Kidney epithelial cell (primary cell): ENCODE measurements at regions not wholly inside any gene's neighbourhood (a gene's known extent, or its start where the extent isn't known, plus 50 kb on each side); places are given as distances from the start of the nearest gene placed in this dataset.

Experiments
- DNase-seq: peaks from one replicate; pipeline ENCODE4 v3.0.0-alpha.2; 2010; ENCODE audit warnings: low read depth
- H3K27me3 ChIP-seq: 2 replicates; pipeline ENCODE4 v1.6.0; 2011; ENCODE audit warnings: low read length; ENCODE audit not compliant: control insufficient read depth, insufficient read depth
- H3K36me3 ChIP-seq: 2 replicates; pipeline ENCODE4 v1.5.1; 2011; ENCODE audit warnings: low read length; ENCODE audit not compliant: control insufficient read depth, insufficient read depth
- H3K4me3 ChIP-seq: 2 replicates; pipeline ENCODE4 v1.5.1; 2011; ENCODE audit warnings: low read depth, mild to moderate bottlenecking, control low read depth, low read length
- TF ChIP-seq, protein P1 (sequence below): IDR thresholded peaks from 2 replicates; pipeline ENCODE4 v1.5.1; 2011; ENCODE audit warnings: mild to moderate bottlenecking, moderate library complexity, low read length, control low read depth, inconsistent platforms; ENCODE audit not compliant: insufficient read depth, poor library complexity, severe bottlenecking

GRCh38 chr16:58815181-58815888, 81.2 kb upstream of the GOT2 start:
- H3K36me3 ChIP-seq = no peaks in the 10 kb centered on the region
- no peak overlapping the region for H3K4me3 ChIP-seq
- no peak for DNase-seq
- no peaks in the 10 kb centered on the region for H3K27me3 ChIP-seq
- TF ChIP-seq, protein P1, sequence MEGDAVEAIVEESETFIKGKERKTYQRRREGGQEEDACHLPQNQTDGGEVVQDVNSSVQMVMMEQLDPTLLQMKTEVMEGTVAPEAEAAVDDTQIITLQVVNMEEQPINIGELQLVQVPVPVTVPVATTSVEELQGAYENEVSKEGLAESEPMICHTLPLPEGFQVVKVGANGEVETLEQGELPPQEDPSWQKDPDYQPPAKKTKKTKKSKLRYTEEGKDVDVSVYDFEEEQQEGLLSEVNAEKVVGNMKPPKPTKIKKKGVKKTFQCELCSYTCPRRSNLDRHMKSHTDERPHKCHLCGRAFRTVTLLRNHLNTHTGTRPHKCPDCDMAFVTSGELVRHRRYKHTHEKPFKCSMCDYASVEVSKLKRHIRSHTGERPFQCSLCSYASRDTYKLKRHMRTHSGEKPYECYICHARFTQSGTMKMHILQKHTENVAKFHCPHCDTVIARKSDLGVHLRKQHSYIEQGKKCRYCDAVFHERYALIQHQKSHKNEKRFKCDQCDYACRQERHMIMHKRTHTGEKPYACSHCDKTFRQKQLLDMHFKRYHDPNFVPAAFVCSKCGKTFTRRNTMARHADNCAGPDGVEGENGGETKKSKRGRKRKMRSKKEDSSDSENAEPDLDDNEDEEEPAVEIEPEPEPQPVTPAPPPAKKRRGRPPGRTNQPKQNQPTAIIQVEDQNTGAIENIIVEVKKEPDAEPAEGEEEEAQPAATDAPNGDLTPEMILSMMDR = no peak

DNA sequence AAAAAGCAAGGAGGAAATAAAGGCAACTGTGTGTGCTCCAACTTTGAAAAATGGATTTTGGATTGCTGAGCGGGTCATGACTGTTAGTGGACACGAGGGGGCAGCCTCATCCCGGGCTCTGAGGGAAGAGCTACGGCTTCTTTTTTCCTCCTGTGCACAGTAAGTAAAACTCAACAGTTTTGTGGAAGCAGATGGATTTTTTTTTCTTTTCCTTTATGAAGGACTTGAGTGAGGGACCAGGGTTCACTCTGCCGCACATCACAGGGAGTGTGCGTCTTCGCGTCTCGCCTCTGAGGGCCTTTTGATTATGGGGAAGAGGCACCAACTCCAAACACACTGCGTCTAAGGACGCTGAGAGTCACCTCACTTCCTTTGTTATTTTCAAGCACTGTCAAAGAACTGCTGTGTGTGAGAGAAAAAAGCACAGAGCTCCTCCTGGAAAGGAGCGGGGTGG, 80.3 kb upstream of the GOT2 start:
- Histone ChIP-seq H3K4me3 (peak overlapping the region; percentile 20), H3K27me3 (no peaks in the 10 kb centered on the region), H3K36me3 (no peaks in the 10 kb centered on the region)
- TF ChIP-seq, protein P1 = peak; percentile 92
- peak; percentile 5 for DNase-seq

DNA sequence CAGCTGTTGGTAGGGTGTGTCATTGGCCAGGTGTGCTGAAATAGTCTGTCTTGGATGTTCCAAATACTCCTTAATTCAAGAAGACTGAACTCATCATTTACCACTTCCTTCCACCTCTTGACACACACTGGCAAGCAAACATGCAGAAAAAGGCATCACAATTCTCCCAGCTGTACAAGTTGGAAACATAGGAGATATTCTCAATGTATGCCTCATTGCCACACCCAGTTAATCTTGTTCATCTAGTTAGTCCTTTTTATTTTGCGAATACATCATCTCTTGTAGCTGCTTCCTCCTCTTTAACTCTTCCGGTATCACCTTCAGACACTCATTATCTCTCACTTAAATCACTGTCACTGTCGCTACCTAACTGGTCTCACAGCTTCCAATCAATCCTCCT, 75.1 kb upstream of the GOT2 start:
- TF ChIP-seq, protein P1 = no peak
- no peak for DNase-seq
- Histone ChIP-seq H3K4me3 (no peak overlapping the region), H3K27me3 (no peaks in the 10 kb centered on the region), H3K36me3 (no peaks in the 10 kb centered on the region)

- Histone ChIP-seq H3K36me3 (no peaks in the 10 kb centered on the region), H3K4me3 (no peak overlapping the region), H3K27me3 (no peaks in the 10 kb centered on the region)
- TF ChIP-seq, protein P1 = no peak
- no peak for DNase-seq
These were observed 73.2 kb upstream of the GOT2 start for GRCh38 chr16:58807276-58807675.

GRCh38 chr16:58801838-58802237, 67.7 kb upstream of the GOT2 start:
- no peak for DNase-seq
- no peaks in the 10 kb centered on the region for H3K36me3 ChIP-seq

More at GRCh38 chr16:58801838-58802237, 67.7 kb upstream of the GOT2 start:
- H3K27me3 ChIP-seq = no peaks in the 10 kb centered on the region
- TF ChIP-seq, protein P1 = no peak
- no peak overlapping the region for H3K4me3 ChIP-seq
